ENCODE measurements at regions not wholly inside any gene's neighbourhood (a gene's known extent, or its start where the extent isn't known, plus 50 kb on each side); places are given as distances from the start of the nearest gene placed in this dataset.

GRCh38 chr12:84315926-84316325, 596.7 kb downstream of the SLC6A15 start:
- TF ChIP-seq CTCF (optimal IDR thresholded peaks at IDR 0.05 in 1 of 3, IDR thresholded peaks at IDR 0.05 in 1 of 3, conservative IDR thresholded peaks at IDR 0.05 in 1 of 3; ENCODE audit: extremely low read depth in 1 of 3, insufficient read depth in 2 of 3, low read length in 3 of 3) (no peak), EZH2 (IDR thresholded peaks at IDR 0.05; ENCODE audit: low read length) (no peak)
- no peaks in the 10 kb centered on the region for H3K4me1 ChIP-seq (ENCODE audit: control insufficient read depth, extremely low read depth, insufficient read depth, low read length)
- H3K4me3 ChIP-seq (ENCODE audit: control insufficient read depth in 2 of 3, extremely low read depth in 1 of 3, insufficient read depth in 2 of 3, low read depth in 1 of 3, low read length in 3 of 3) = no peak overlapping the region
- H3K9me1 ChIP-seq (ENCODE audit: control insufficient read depth, extremely low read depth, insufficient read depth, low read length) = no peaks in the 10 kb centered on the region
- FAIRE-seq (no peak), DNase-seq (ENCODE audit: low read depth, low spot score) (no peak)
- no peaks in the 10 kb centered on the region for H3K9me3 ChIP-seq (ENCODE audit: control insufficient read depth, low read depth, low read length)
- no peak overlapping the region for H3K27ac ChIP-seq (ENCODE audit: control insufficient read depth, insufficient read depth, low read length)
- no peak overlapping the region for H3K9ac ChIP-seq (ENCODE audit: control insufficient read depth, extremely low read depth, insufficient read depth, low read length)
- H4K20me1 ChIP-seq (ENCODE audit: control insufficient read depth, extremely low read depth, insufficient read depth, low read length) = no peaks in the 10 kb centered on the region
- H3K36me3 ChIP-seq (ENCODE audit: control insufficient read depth in 2 of 2, extremely low read depth in 1 of 2, insufficient read depth in 2 of 2, low read length in 2 of 2) = no peaks in the 10 kb centered on the region
- dilution Hi-C loops (cut with MboI; ENCODE audit: extremely low pct_ligation_motif_present, low sequenced_read_pairs) = no loop called here
- no peaks in the 10 kb centered on the region for H3K27me3 ChIP-seq (ENCODE audit: control insufficient read depth, extremely low read depth, insufficient read depth, low read length)
- no peaks in the 10 kb centered on the region for H3K79me2 ChIP-seq (ENCODE audit: control insufficient read depth, insufficient read depth, low read length)
- no peak overlapping the region for H3K4me2 ChIP-seq (ENCODE audit: control insufficient read depth, extremely low read depth, insufficient read depth, low read depth, low read length)
- no peak overlapping the region for H2AFZ ChIP-seq (ENCODE audit: control insufficient read depth, low read length)

GRCh38 chr12:84313323-84313675, 599.3 kb downstream of the SLC6A15 start:
- no peaks in the 10 kb centered on the region for H3K4me1 ChIP-seq (ENCODE audit: control insufficient read depth, extremely low read depth, insufficient read depth, low read length)
- no peak for DNase-seq (ENCODE audit: low read depth, low spot score)
- no peak overlapping the region for H3K9ac ChIP-seq (ENCODE audit: control insufficient read depth, extremely low read depth, insufficient read depth, low read length)
- H3K9me1 ChIP-seq (ENCODE audit: control insufficient read depth, extremely low read depth, insufficient read depth, low read length) = no peaks in the 10 kb centered on the region
- H3K27me3 ChIP-seq (ENCODE audit: control insufficient read depth, extremely low read depth, insufficient read depth, low read length) = no peaks in the 10 kb centered on the region
- TF ChIP-seq EZH2 (IDR thresholded peaks at IDR 0.05; ENCODE audit: low read length) (no peak), CTCF (optimal IDR thresholded peaks at IDR 0.05 in 1 of 3, IDR thresholded peaks at IDR 0.05 in 1 of 3, conservative IDR thresholded peaks at IDR 0.05 in 1 of 3; ENCODE audit: extremely low read depth in 1 of 3, insufficient read depth in 2 of 3, low read length in 3 of 3) (no peak)
- H2AFZ ChIP-seq (ENCODE audit: control insufficient read depth, low read length) = no peak overlapping the region
- no peak overlapping the region for H3K4me3 ChIP-seq (ENCODE audit: control insufficient read depth in 2 of 3, extremely low read depth in 1 of 3, insufficient read depth in 2 of 3, low read depth in 1 of 3, low read length in 3 of 3)
- no peak for FAIRE-seq
- dilution Hi-C loops (cut with MboI; ENCODE audit: extremely low pct_ligation_motif_present, low sequenced_read_pairs) = no loop called here
- H3K4me2 ChIP-seq (ENCODE audit: control insufficient read depth, extremely low read depth, insufficient read depth, low read depth, low read length) = no peak overlapping the region
- no peaks in the 10 kb centered on the region for H4K20me1 ChIP-seq (ENCODE audit: control insufficient read depth, extremely low read depth, insufficient read depth, low read length)
- H3K9me3 ChIP-seq (ENCODE audit: control insufficient read depth, low read depth, low read length) = no peaks in the 10 kb centered on the region
- H3K79me2 ChIP-seq (ENCODE audit: control insufficient read depth, insufficient read depth, low read length) = no peaks in the 10 kb centered on the region
- H3K36me3 ChIP-seq (ENCODE audit: control insufficient read depth in 2 of 2, extremely low read depth in 1 of 2, insufficient read depth in 2 of 2, low read length in 2 of 2) = no peaks in the 10 kb centered on the region
- no peak overlapping the region for H3K27ac ChIP-seq (ENCODE audit: control insufficient read depth, insufficient read depth, low read length)

All from keratinocyte (primary cell).